Mucosa of stomach (tissue), 1 donor: ENCODE measurements at regions not wholly inside any gene's neighbourhood (a gene's known extent, or its start where the extent isn't known, plus 50 kb on each side); places are given as distances from the start of the nearest gene placed in this dataset.

ENCODE experiments used
- H3K27me3 ChIP-seq: one replicate; pipeline ENCODE4 v1.7.0; 2013; ENCODE audit warnings: mild to moderate bottlenecking, low read length; ENCODE audit not compliant: control insufficient read depth, insufficient read depth
- H3K36me3 ChIP-seq: one replicate; pipeline ENCODE4 v1.7.0; 2013; ENCODE audit warnings: low read length; ENCODE audit not compliant: control insufficient read depth, insufficient read depth
- H3K4me1 ChIP-seq: one replicate; pipeline ENCODE4 v1.7.0; 2013; ENCODE audit warnings: mild to moderate bottlenecking, low read length; ENCODE audit not compliant: control insufficient read depth, insufficient read depth
- H3K4me3 ChIP-seq: one replicate; pipeline ENCODE4 v1.7.0; 2013; ENCODE audit warnings: low read length
- H3K9ac ChIP-seq: one replicate; pipeline ENCODE4 v1.7.0; 2013; ENCODE audit warnings: mild to moderate bottlenecking, low read length, moderate library complexity
- H3K9me3 ChIP-seq: one replicate; pipeline ENCODE4 v1.7.0; 2013; ENCODE audit warnings: mild to moderate bottlenecking, low read length, moderate library complexity; ENCODE audit not compliant: control insufficient read depth
- donor health status: Pancreatic carcinoma.

- H3K36me3 ChIP-seq = no peaks in the 10 kb centered on the region
- H3K4me3 ChIP-seq = no peak overlapping the region
- H3K9ac ChIP-seq = no peak overlapping the region
- no peaks in the 10 kb centered on the region for H3K9me3 ChIP-seq
- no peaks in the 10 kb centered on the region for H3K27me3 ChIP-seq
- no peaks in the 10 kb centered on the region for H3K4me1 ChIP-seq
Measured at GRCh38 chr3:34394978-34395748, 596.7 kb downstream of the PDCD6IP start.

- Histone ChIP-seq H3K36me3 (no peaks in the 10 kb centered on the region), H3K4me1 (no peaks in the 10 kb centered on the region), H3K27me3 (no peaks in the 10 kb centered on the region), H3K4me3 (no peak overlapping the region), H3K9ac (no peak overlapping the region), H3K9me3 (no peaks in the 10 kb centered on the region)
Measured at GRCh38 chr3:34396288-34396687, 597.9 kb downstream of the PDCD6IP start.

- Histone ChIP-seq H3K36me3 (no peaks in the 10 kb centered on the region), H3K4me3 (no peak overlapping the region), H3K27me3 (no peaks in the 10 kb centered on the region), H3K9me3 (no peaks in the 10 kb centered on the region), H3K4me1 (no peaks in the 10 kb centered on the region), H3K9ac (no peak overlapping the region)
Measured at GRCh38 chr3:34396956-34397355, 598.5 kb downstream of the PDCD6IP start.

GRCh38 chr3:34399401-34399800, 601.0 kb downstream of the PDCD6IP start:
- H3K9ac ChIP-seq = no peak overlapping the region
- H3K4me1 ChIP-seq = no peaks in the 10 kb centered on the region
- H3K36me3 ChIP-seq = no peaks in the 10 kb centered on the region
- no peaks in the 10 kb centered on the region for H3K27me3 ChIP-seq
- no peak overlapping the region for H3K4me3 ChIP-seq
- H3K9me3 ChIP-seq = no peaks in the 10 kb centered on the region

- Histone ChIP-seq H3K4me3 (no peak overlapping the region), H3K36me3 (no peaks in the 10 kb centered on the region), H3K4me1 (no peaks in the 10 kb centered on the region), H3K9ac (no peak overlapping the region), H3K27me3 (no peaks in the 10 kb centered on the region), H3K9me3 (no peaks in the 10 kb centered on the region)
Measured at GRCh38 chr3:34405159-34405558, 606.7 kb downstream of the PDCD6IP start.

- Histone ChIP-seq H3K9me3 (no peaks in the 10 kb centered on the region), H3K9ac (no peak overlapping the region), H3K36me3 (no peaks in the 10 kb centered on the region), H3K4me1 (no peaks in the 10 kb centered on the region), H3K4me3 (no peak overlapping the region), H3K27me3 (no peaks in the 10 kb centered on the region)
Measured at GRCh38 chr3:34407281-34407680, 608.9 kb downstream of the PDCD6IP start.

GRCh38 chr3:34408088-34408487, 609.7 kb downstream of the PDCD6IP start:
- Histone ChIP-seq H3K4me3 (no peak overlapping the region), H3K36me3 (no peaks in the 10 kb centered on the region), H3K4me1 (no peaks in the 10 kb centered on the region)

GRCh38 chr3:34411596-34411995, 613.2 kb downstream of the PDCD6IP start:
- H3K27me3 ChIP-seq = no peaks in the 10 kb centered on the region
- no peaks in the 10 kb centered on the region for H3K4me1 ChIP-seq
- H3K4me3 ChIP-seq = no peak overlapping the region
- H3K9ac ChIP-seq = no peak overlapping the region
- H3K9me3 ChIP-seq = no peaks in the 10 kb centered on the region
- no peaks in the 10 kb centered on the region for H3K36me3 ChIP-seq

More at GRCh38 chr3:34408088-34408487, 609.7 kb downstream of the PDCD6IP start:
- Histone ChIP-seq H3K27me3 (no peaks in the 10 kb centered on the region), H3K9ac (no peak overlapping the region), H3K9me3 (no peaks in the 10 kb centered on the region)

GRCh38 chr3:34419801-34420200, 621.4 kb downstream of the PDCD6IP start:
- no peaks in the 10 kb centered on the region for H3K9me3 ChIP-seq
- H3K36me3 ChIP-seq = no peaks in the 10 kb centered on the region
- H3K27me3 ChIP-seq = no peaks in the 10 kb centered on the region
- H3K9ac ChIP-seq = no peak overlapping the region
- H3K4me1 ChIP-seq = no peaks in the 10 kb centered on the region
- no peak overlapping the region for H3K4me3 ChIP-seq

GRCh38 chr3:34421762-34422161, 623.3 kb downstream of the PDCD6IP start:
- Histone ChIP-seq H3K4me3 (no peak overlapping the region), H3K9me3 (no peaks in the 10 kb centered on the region), H3K36me3 (no peaks in the 10 kb centered on the region), H3K27me3 (no peaks in the 10 kb centered on the region), H3K4me1 (no peaks in the 10 kb centered on the region), H3K9ac (no peak overlapping the region)

- Histone ChIP-seq H3K9ac (no peak overlapping the region), H3K4me1 (no peaks in the 10 kb centered on the region), H3K9me3 (no peaks in the 10 kb centered on the region), H3K27me3 (no peaks in the 10 kb centered on the region), H3K4me3 (no peak overlapping the region), H3K36me3 (no peaks in the 10 kb centered on the region)
Measured at GRCh38 chr3:34439796-34440195, 641.4 kb downstream of the PDCD6IP start.

GRCh38 chr3:34444137-34444536, 645.7 kb downstream of the PDCD6IP start:
- Histone ChIP-seq H3K27me3 (no peaks in the 10 kb centered on the region), H3K36me3 (no peaks in the 10 kb centered on the region), H3K4me1 (no peaks in the 10 kb centered on the region), H3K9me3 (no peaks in the 10 kb centered on the region), H3K9ac (no peak overlapping the region), H3K4me3 (no peak overlapping the region)

- Histone ChIP-seq H3K4me1 (no peaks in the 10 kb centered on the region), H3K36me3 (no peaks in the 10 kb centered on the region), H3K4me3 (no peak overlapping the region), H3K9me3 (no peaks in the 10 kb centered on the region), H3K9ac (no peak overlapping the region), H3K27me3 (no peaks in the 10 kb centered on the region)
Measured at GRCh38 chr3:34449305-34449704, 650.9 kb downstream of the PDCD6IP start.
